ENCODE measurements at regions not wholly inside any gene's neighbourhood (a gene's known extent, or its start where the extent isn't known, plus 50 kb on each side); places are given as distances from the start of the nearest gene placed in this dataset.

GRCh38 chr14:31950764-31951637 lies 126.1 kb upstream of the ARHGAP5 start (continued):
- TF ChIP-seq MXI1 (IDR thresholded peaks at IDR 0.05; ENCODE audit: borderline replicate concordance, low read depth, low read length) (no peak), FOS (IDR thresholded peaks at IDR 0.05; ENCODE audit: low read depth, low read length) (no peak)

DNA sequence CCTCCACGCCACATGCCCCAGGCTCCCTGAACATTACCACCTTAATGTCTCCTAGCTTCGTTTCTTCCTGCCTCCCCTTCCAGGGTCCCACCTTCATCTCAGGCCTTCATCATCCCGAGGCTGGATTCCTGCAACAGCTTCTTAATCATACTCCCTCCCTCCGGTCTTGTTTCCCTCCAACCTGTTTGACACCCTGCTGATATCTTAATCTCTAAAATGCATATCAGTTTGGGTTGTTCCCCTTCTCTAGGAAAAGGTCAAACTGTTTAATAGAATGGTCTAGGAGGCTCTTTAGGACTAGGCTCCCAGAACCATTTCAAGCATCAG lies 125.5 kb upstream of the ARHGAP5 start:
- H2BK20ac ChIP-seq (ENCODE audit: low read depth, low read length) = no peak overlapping the region
- CTCF ChIA-PET = interaction anchor here (0.8 kb wide), 1 partner anchor 17 kb away, joined by 5 read pairs; no protein-coding TSS in a partner anchor
- peak overlapping the region; percentile 69 for H2AFZ ChIP-seq (replicated peaks; ENCODE audit: low read length, poor library complexity)
- DNase-seq = no peak
- H4K5ac ChIP-seq (ENCODE audit: low read depth, low read length) = no peak overlapping the region; the same call in 1 of the 2 replicates
- peaks cover 12% of the 10 kb centered on the region; the same call in 1 of the 2 replicates for H3K9me1 ChIP-seq (ENCODE audit: insufficient read depth, low read length)
- H4K8ac ChIP-seq (ENCODE audit: low read depth in 2 of 2, low read length in 2 of 2) = peak overlapping the region in 1 of 2 experiments; percentile 65; a peak in 2 of 4 replicates
- no peak overlapping the region for H2BK5ac ChIP-seq (ENCODE audit: low read depth, low read length, poor library complexity, severe bottlenecking)
- peaks cover 19% of the 10 kb centered on the region for H3K4me1 ChIP-seq (ENCODE audit: control insufficient read depth, insufficient read depth, low read length)
- intact Hi-C loops (cut with micrococcal nuclease) = no loop called here
- no peak overlapping the region for H3K14ac ChIP-seq (replicated peaks; ENCODE audit: low read depth, low read length)
- H3K79me1 ChIP-seq (ENCODE audit: low read depth in 1 of 2, low read length in 2 of 2) = no peaks in the 10 kb centered on the region
- BruUV-seq (replicated peaks) = no TSS peak
- no peak overlapping the region for H3K4me3 ChIP-seq (ENCODE audit: insufficient read depth, low read depth, low read length)
- H3K27me3 ChIP-seq (ENCODE audit: control insufficient read depth, insufficient read depth, low read length) = no peaks in the 10 kb centered on the region
- WGBS, 2 experiments (ENCODE audit: extremely low coverage in 2 of 2, insufficient read length in 1 of 2) = 60% methylated on average over 2 of the region's 4 CpGs; no CpG with 5 or more reads in 1 of the 2 experiments
- dilution Hi-C loops (cut with HindIII; ENCODE audit: low sequenced_read_pairs, unreplicated experiment) = no loop called here
- peak overlapping the region; percentile 44 for H3K4ac ChIP-seq (ENCODE audit: low read depth, low read length)
- no peak overlapping the region for H3K23ac ChIP-seq (ENCODE audit: low read depth, low read length)
- no peaks in the 10 kb centered on the region for H4K20me1 ChIP-seq (ENCODE audit: insufficient read depth, low read length)
- POLR2A ChIA-PET (ENCODE audit: unreplicated experiment) = no interaction called here
- 0 out of 2 replicates have a peak overlapping the region, but pooled peaks have one; percentile 19 for H4K91ac ChIP-seq (ENCODE audit: insufficient read depth, low read depth, low read length)
- H3K9me3 ChIP-seq (ENCODE audit: control insufficient read depth, insufficient read depth, low read length) = no peaks in the 10 kb centered on the region
- peak overlapping the region; percentile 56; the same call in 1 of the 2 replicates for H2AK5ac ChIP-seq (ENCODE audit: low read depth, low read length)
- ATAC-seq (ENCODE audit: low read depth) = no peak
- in situ Hi-C loops (cut with MboI; ENCODE audit: low sequenced_read_pairs) = no loop called here
- H3K4me2 ChIP-seq (ENCODE audit: low read depth, low read length) = no peak overlapping the region; the same call in 1 of the 2 replicates
- H2AK9ac ChIP-seq (replicated peaks; ENCODE audit: low read depth, low read length, poor library complexity) = no peak overlapping the region
- no peak overlapping the region; the same call in 1 of the 2 replicates for H3K56ac ChIP-seq (ENCODE audit: extremely low read depth, insufficient read depth, low read length)
- H3K18ac ChIP-seq (ENCODE audit: low read depth, low read length) = no peak overlapping the region
- H3K36me3 ChIP-seq (ENCODE audit: control insufficient read depth, insufficient read depth, low read length) = no peaks in the 10 kb centered on the region
- no peak overlapping the region for H3K27ac ChIP-seq (ENCODE audit: insufficient read depth, low read length)
- peak overlapping the region; percentile 8; the same call in 1 of the 2 replicates for H3K9ac ChIP-seq (ENCODE audit: low read depth, low read length)
- peak overlapping the region; percentile 20 for H2BK120ac ChIP-seq (ENCODE audit: low read depth, low read length)
- H2BK15ac ChIP-seq (ENCODE audit: low read depth, low read length) = 0 out of 3 replicates have a peak overlapping the region, but pooled peaks have one; percentile 19
- no peak for TF ChIP-seq SMC3 (IDR thresholded peaks at IDR 0.05; ENCODE audit: low read depth, low read length)
- no peak for TF ChIP-seq POLR2A (IDR thresholded peaks at IDR 0.05; ENCODE audit: low read depth, low read length)
- TF ChIP-seq MXI1 (IDR thresholded peaks at IDR 0.05; ENCODE audit: borderline replicate concordance, low read depth, low read length) = no peak
- no peak for TF ChIP-seq CHD1 (IDR thresholded peaks at IDR 0.05; ENCODE audit: low read depth, low read length)
- TF ChIP-seq RAD21 (IDR thresholded peaks at IDR 0.05; ENCODE audit: low read length) = no peak
- TF ChIP-seq RCOR1 (IDR thresholded peaks at IDR 0.05; ENCODE audit: insufficient replicate concordance, low read length) = no peak
- TF ChIP-seq FOS (IDR thresholded peaks at IDR 0.05; ENCODE audit: low read depth, low read length) = no peak
- no peak for TF ChIP-seq MAZ (IDR thresholded peaks at IDR 0.05; ENCODE audit: borderline replicate concordance, low read depth, low read length)
- TF ChIP-seq BHLHE40 (IDR thresholded peaks at IDR 0.05; ENCODE audit: low read depth, low read length) = no peak
- TF ChIP-seq MAFK (IDR thresholded peaks at IDR 0.05; ENCODE audit: low read depth, low read length) = no peak
- TF ChIP-seq, protein P1, sequence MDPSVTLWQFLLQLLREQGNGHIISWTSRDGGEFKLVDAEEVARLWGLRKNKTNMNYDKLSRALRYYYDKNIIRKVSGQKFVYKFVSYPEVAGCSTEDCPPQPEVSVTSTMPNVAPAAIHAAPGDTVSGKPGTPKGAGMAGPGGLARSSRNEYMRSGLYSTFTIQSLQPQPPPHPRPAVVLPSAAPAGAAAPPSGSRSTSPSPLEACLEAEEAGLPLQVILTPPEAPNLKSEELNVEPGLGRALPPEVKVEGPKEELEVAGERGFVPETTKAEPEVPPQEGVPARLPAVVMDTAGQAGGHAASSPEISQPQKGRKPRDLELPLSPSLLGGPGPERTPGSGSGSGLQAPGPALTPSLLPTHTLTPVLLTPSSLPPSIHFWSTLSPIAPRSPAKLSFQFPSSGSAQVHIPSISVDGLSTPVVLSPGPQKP (IDR thresholded peaks at IDR 0.05; ENCODE audit: borderline replicate concordance, low read depth, low read length) = no peak
- TF ChIP-seq CTCF (conservative IDR thresholded peaks at IDR 0.05; ENCODE audit: low read depth, low read length) = no peak
- TF ChIP-seq RFX5 (IDR thresholded peaks at IDR 0.05; ENCODE audit: low read depth, low read length) = no peak
